GM06990 (cell line): ENCODE measurements at regions not wholly inside any gene's neighbourhood (a gene's known extent, or its start where the extent isn't known, plus 50 kb on each side); places are given as distances from the start of the nearest gene placed in this dataset.
"Not testable (repeated sequence)": the region's sequence is repeated elsewhere in the genome, so short reads cannot be mapped to it uniquely, and the experiment has no call there.

Experiments
- DNase-seq: peaks from one replicate; pipeline ENCODE4 v3.0.0-alpha.2; 2011; ENCODE audit not compliant: insufficient read length; ENCODE audit errors: extremely low read depth
- H3K27me3 ChIP-seq: replicated peaks from 2 replicates; pipeline ENCODE4 v1.6.0; 2011; ENCODE audit warnings: low read length; ENCODE audit not compliant: control insufficient read depth, insufficient read depth
- H3K36me3 ChIP-seq: 2 replicates; pipeline ENCODE4 v1.5.1; 2011; ENCODE audit warnings: low read length; ENCODE audit not compliant: control insufficient read depth, insufficient read depth
- H3K4me3 ChIP-seq: replicated peaks from 2 replicates; pipeline ENCODE4 v1.5.1; 2011; ENCODE audit warnings: low read depth, mild to moderate bottlenecking, control low read depth, low read length
- CTCF ChIP-seq: IDR thresholded peaks from 2 replicates; pipeline ENCODE4 v1.5.1; 2011; ENCODE audit warnings: low read length, control low read depth, mild to moderate bottlenecking, inconsistent platforms; ENCODE audit not compliant: insufficient read depth, poor library complexity, severe bottlenecking

GRCh38 chr13:18964942-18965341, 216.7 kb downstream of the TUBA3C start:
- H3K4me3 ChIP-seq, result no peak overlapping the region
- H3K36me3 ChIP-seq, result no peaks in the 10 kb centered on the region
- no peak for DNase-seq
- TF ChIP-seq CTCF, result no peak
- H3K27me3 ChIP-seq, result no peaks in the 10 kb centered on the region

- not testable (repeated sequence) for DNase-seq
These were observed 217.9 kb downstream of the TUBA3C start for GRCh38 chr13:18963684-18964083.

GRCh38 chr13:18962168-18962734, 219.4 kb downstream of the TUBA3C start:
- no peak overlapping the region for H3K4me3 ChIP-seq
- H3K36me3 ChIP-seq, result no peaks in the 10 kb centered on the region
- TF ChIP-seq CTCF, result no peak
- H3K27me3 ChIP-seq, result no peaks in the 10 kb centered on the region
- DNase-seq, result no peak

More at GRCh38 chr13:18963684-18964083, 217.9 kb downstream of the TUBA3C start:
- not testable (repeated sequence) for H3K4me3 ChIP-seq, H3K36me3 ChIP-seq, H3K27me3 ChIP-seq

- TF ChIP-seq CTCF, result no peak
- no peak for DNase-seq
- Histone ChIP-seq H3K27me3 (no peaks in the 10 kb centered on the region), H3K36me3 (no peaks in the 10 kb centered on the region), H3K4me3 (no peak overlapping the region)
These were observed 220.1 kb downstream of the TUBA3C start for GRCh38 chr13:18961383-18962117.

- Histone ChIP-seq H3K27me3 (no peaks in the 10 kb centered on the region), H3K36me3 (no peaks in the 10 kb centered on the region), H3K4me3 (no peak overlapping the region)
- no peak for TF ChIP-seq CTCF
- no peak for DNase-seq
These were observed 220.9 kb downstream of the TUBA3C start for GRCh38 chr13:18960637-18961227.

GRCh38 chr13:18959996-18960395, 221.6 kb downstream of the TUBA3C start:
- Histone ChIP-seq H3K4me3 (no peak overlapping the region), H3K27me3 (no peaks in the 10 kb centered on the region), H3K36me3 (no peaks in the 10 kb centered on the region)
- no peak for DNase-seq
- no peak for TF ChIP-seq CTCF
